ENCODE measurements at regions not wholly inside any gene's neighbourhood (a gene's known extent, or its start where the extent isn't known, plus 50 kb on each side); places are given as distances from the start of the nearest gene placed in this dataset.

GRCh38 chr2:12402440-12403139 is 314.1 kb upstream of the TRIB2 start:
- no peak overlapping the region for H3K4me3 ChIP-seq (replicated peaks in 1 of 2; ENCODE audit: low read depth in 2 of 2, low read length in 2 of 2)
- DNase-seq (ENCODE audit: low read depth in 2 of 2), result no peak
- TF ChIP-seq, protein P1, sequence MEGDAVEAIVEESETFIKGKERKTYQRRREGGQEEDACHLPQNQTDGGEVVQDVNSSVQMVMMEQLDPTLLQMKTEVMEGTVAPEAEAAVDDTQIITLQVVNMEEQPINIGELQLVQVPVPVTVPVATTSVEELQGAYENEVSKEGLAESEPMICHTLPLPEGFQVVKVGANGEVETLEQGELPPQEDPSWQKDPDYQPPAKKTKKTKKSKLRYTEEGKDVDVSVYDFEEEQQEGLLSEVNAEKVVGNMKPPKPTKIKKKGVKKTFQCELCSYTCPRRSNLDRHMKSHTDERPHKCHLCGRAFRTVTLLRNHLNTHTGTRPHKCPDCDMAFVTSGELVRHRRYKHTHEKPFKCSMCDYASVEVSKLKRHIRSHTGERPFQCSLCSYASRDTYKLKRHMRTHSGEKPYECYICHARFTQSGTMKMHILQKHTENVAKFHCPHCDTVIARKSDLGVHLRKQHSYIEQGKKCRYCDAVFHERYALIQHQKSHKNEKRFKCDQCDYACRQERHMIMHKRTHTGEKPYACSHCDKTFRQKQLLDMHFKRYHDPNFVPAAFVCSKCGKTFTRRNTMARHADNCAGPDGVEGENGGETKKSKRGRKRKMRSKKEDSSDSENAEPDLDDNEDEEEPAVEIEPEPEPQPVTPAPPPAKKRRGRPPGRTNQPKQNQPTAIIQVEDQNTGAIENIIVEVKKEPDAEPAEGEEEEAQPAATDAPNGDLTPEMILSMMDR (IDR thresholded peaks at IDR 0.05; ENCODE audit: low read depth, low read length), result no peak

- no peak for DNase-seq (ENCODE audit: low read depth in 2 of 2)
- H3K4me3 ChIP-seq (replicated peaks in 1 of 2; ENCODE audit: low read depth in 2 of 2, low read length in 2 of 2), result no peak overlapping the region
- TF ChIP-seq, protein P1 (IDR thresholded peaks at IDR 0.05; ENCODE audit: low read depth, low read length), result no peak
These were observed 312.2 kb upstream of the TRIB2 start for GRCh38 chr2:12404497-12404896.

DNA sequence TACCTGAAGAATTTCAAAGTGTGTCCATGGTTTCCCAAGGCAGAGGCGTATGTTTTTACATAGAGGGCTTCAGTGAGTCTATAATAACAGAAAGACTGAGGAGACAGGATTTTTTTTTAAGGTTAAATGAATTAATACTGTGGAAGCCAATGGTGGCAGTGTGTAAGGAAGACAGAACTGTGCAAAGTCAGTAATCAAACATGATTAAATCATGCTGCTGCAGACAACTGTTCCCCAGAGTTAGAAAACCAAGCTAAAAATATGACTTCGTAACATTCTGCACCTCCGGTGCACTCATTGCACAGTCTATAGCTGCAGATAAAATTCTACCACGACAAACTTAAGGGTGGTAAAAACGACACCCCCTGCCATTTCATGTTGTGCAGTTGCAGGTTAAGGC is 309.6 kb upstream of the TRIB2 start:
- no peak for DNase-seq (ENCODE audit: low read depth in 2 of 2)
- TF ChIP-seq, protein P1 (IDR thresholded peaks at IDR 0.05; ENCODE audit: low read depth, low read length), result no peak
- no peak overlapping the region for H3K4me3 ChIP-seq (replicated peaks in 1 of 2; ENCODE audit: low read depth in 2 of 2, low read length in 2 of 2)

DNA sequence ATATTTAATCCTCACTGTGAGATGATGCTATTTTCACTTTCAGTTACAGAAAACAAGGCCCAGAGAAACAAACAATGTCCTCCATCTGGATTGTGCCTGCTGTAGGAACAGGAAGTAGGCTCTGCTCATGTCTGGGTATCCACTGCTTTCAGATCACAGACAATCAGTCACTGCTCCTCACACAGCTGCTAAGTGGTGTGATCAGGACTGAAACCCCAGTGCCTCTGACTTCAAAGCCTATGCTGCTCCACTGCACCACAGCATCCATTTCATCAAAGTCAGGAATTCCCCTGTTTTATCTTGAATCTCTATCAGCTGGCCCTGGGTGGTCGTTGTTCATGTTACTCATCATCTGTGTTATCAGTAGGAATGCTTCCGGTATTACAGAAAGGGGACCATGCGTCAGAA is 303.8 kb upstream of the TRIB2 start:
- TF ChIP-seq, protein P1 (IDR thresholded peaks at IDR 0.05; ENCODE audit: low read depth, low read length), result no peak
- peak; percentile 38 to 40 for DNase-seq (ENCODE audit: low read depth in 2 of 2)
- no peak overlapping the region for H3K4me3 ChIP-seq (replicated peaks in 1 of 2; ENCODE audit: low read depth in 2 of 2, low read length in 2 of 2)

DNA sequence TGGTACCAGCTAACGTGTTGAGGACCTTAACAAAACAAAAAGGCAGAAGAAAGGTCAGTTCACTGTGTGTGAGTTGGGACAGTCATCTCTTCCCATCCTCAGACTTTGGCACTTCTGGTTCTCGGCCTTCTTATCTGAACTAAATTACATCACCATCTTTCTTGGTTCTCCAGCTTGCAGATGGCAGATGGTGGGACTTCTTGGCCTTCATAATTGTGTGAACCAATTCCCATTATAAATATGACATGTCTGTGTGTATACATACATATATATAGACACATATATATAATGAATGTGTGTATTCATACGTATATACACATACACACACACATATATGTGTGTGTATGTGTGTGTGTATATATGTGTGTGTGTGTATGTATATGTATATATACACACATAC is 301.2 kb upstream of the TRIB2 start:
- TF ChIP-seq, protein P1 (IDR thresholded peaks at IDR 0.05; ENCODE audit: low read depth, low read length), result no peak

DNA sequence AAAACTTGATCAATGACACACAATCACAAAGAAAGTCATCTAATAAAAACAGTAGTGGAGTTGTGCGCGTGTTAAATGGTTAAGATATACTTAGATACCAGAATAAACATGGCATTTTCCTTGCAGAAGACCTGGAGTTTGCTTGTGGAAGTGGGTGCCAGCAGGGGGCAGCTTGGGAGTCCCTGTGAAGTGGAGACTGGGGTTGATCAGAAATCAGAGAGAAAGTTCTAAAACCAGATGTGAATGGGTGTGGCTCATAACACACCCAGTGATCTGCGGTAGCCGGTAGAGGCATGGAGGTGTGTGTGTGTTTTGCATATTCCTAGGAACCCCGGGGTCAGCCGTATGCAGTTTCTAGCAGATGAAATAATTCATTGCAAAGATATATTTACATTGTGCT is 300.1 kb upstream of the TRIB2 start:
- H3K4me3 ChIP-seq (replicated peaks in 1 of 2; ENCODE audit: low read depth in 2 of 2, low read length in 2 of 2), result no peak overlapping the region
- TF ChIP-seq, protein P1 (IDR thresholded peaks at IDR 0.05; ENCODE audit: low read depth, low read length), result peak; percentile 55
- DNase-seq (ENCODE audit: low read depth in 2 of 2), result peak; percentile 42 to 62

More for the DNA sequence above, 301.2 kb upstream of the TRIB2 start:
- H3K4me3 ChIP-seq (replicated peaks in 1 of 2; ENCODE audit: low read depth in 2 of 2, low read length in 2 of 2), result no peak overlapping the region
- DNase-seq (ENCODE audit: low read depth in 2 of 2), result no peak

GRCh38 chr2:12417786-12418185 is 298.9 kb upstream of the TRIB2 start:
- TF ChIP-seq, protein P1 (IDR thresholded peaks at IDR 0.05; ENCODE audit: low read depth, low read length), result no peak
- H3K4me3 ChIP-seq (replicated peaks in 1 of 2; ENCODE audit: low read depth in 2 of 2, low read length in 2 of 2), result no peak overlapping the region
- DNase-seq (ENCODE audit: low read depth in 2 of 2), result no peak

Measured in cardiac fibroblast (primary cell).